Hepatocyte (in vitro differentiated cells): ENCODE measurements at regions not wholly inside any gene's neighbourhood (a gene's known extent, or its start where the extent isn't known, plus 50 kb on each side); places are given as distances from the start of the nearest gene placed in this dataset.

Source experiments
- EZH2 ChIP-seq: fragments of 200-600 bp; sonication (generic); IDR thresholded peaks from 2 replicates; pipeline ENCODE4 v1.6.1; 2016; ENCODE audit warnings: antibody characterized with exemption, mild to moderate bottlenecking, borderline replicate concordance
- EZH2phosphoT487 ChIP-seq: fragments of 200-600 bp; sonication (generic); IDR thresholded peaks from one replicate; pipeline ENCODE4 v1.6.1; 2018; ENCODE audit warnings: antibody characterized with exemption, mild to moderate bottlenecking, low read depth, moderate library complexity; ENCODE audit not compliant: unreplicated experiment, severe bottlenecking
- TF ChIP-seq, protein P1 (sequence below): fragments of 200-600 bp; sonication (generic); IDR thresholded peaks from 2 replicates; pipeline ENCODE4 v1.5.1; 2016; ENCODE audit warnings: antibody characterized with exemption, mild to moderate bottlenecking; ENCODE audit not compliant: poor library complexity

DNA sequence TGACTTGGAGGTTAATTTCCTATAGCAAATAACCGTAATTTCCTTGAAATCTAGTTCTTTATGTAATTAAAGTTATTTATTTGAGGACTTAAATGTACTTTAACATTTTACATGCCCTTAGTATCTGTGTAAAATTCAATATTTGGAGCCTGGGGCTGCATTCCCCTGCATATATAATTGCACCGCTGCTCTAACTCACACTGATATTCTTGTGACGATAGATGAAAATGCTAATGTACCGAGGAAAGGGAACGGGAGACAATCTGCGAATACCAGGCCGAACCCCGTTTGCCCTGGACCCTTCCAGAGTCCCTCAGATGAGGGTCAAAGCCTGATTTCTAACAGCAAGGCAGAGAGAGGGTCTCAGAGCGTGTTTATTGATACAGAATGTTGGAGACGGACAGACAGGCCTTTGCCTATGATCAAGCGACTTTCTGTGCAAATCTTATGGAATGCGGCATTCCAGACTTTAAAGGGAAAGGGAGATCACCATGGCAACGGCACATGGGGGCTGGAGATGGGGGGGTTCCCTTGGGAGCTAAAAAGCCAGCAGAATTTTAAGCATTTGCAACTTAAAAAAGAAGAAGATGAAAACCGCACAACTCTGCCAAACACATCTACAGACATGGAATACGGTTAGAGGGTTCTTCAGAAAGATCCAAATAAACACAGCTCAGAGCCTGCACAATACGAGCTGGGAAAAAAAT is 57.6 kb upstream of the TWIST2 start:
- TF ChIP-seq, protein P1, sequence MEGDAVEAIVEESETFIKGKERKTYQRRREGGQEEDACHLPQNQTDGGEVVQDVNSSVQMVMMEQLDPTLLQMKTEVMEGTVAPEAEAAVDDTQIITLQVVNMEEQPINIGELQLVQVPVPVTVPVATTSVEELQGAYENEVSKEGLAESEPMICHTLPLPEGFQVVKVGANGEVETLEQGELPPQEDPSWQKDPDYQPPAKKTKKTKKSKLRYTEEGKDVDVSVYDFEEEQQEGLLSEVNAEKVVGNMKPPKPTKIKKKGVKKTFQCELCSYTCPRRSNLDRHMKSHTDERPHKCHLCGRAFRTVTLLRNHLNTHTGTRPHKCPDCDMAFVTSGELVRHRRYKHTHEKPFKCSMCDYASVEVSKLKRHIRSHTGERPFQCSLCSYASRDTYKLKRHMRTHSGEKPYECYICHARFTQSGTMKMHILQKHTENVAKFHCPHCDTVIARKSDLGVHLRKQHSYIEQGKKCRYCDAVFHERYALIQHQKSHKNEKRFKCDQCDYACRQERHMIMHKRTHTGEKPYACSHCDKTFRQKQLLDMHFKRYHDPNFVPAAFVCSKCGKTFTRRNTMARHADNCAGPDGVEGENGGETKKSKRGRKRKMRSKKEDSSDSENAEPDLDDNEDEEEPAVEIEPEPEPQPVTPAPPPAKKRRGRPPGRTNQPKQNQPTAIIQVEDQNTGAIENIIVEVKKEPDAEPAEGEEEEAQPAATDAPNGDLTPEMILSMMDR: no peak
- TF ChIP-seq EZH2 (no peak), EZH2phosphoT487 (no peak)
